Esophagus muscularis mucosa (tissue), 4 donors: ENCODE measurements at regions not wholly inside any gene's neighbourhood (a gene's known extent, or its start where the extent isn't known, plus 50 kb on each side); places are given as distances from the start of the nearest gene placed in this dataset.

Experiments
- DNase-seq: peaks from one replicate; pipeline ENCODE4 v3.0.0-alpha.2; 2017; ENCODE audit errors: extremely low spot score
- H3K27ac ChIP-seq, 4 donors: fragments of 200-600 bp; sonication (generic); replicated peaks in 1 of 4; 1 replicate in 3 of 4; 2 replicates in 1 of 4; pipeline ENCODE4 v1.5.1; 2016 to 2019; ENCODE audit warnings: mild to moderate bottlenecking in 1 of 4
- H3K27me3 ChIP-seq, 4 donors: fragments of 200-600 bp; sonication (generic); one replicate each; pipeline versions ENCODE4 v1.5.1 to v1.6.0; 2016 to 2019
- H3K36me3 ChIP-seq, 4 donors: fragments of 200-600 bp; sonication (generic); one replicate each; pipeline ENCODE4 v1.5.1; 2016 to 2019
- H3K4me1 ChIP-seq, 4 donors: fragments of 200-600 bp; sonication (generic); one replicate each; pipeline ENCODE4 v1.5.1; 2016 to 2019
- H3K4me3 ChIP-seq, 4 donors: fragments of 200-600 bp; sonication (generic); 1 replicate in 2 of 4; 2 replicates in 2 of 4; pipeline ENCODE4 v1.5.1; 2016 to 2019; ENCODE audit warnings: mild to moderate bottlenecking in 4 of 4, moderate library complexity in 1 of 4
- H3K9me3 ChIP-seq, 4 donors: fragments of 200-600 bp; sonication (generic); 1 replicate in 3 of 4; 2 replicates in 1 of 4; pipeline ENCODE4 v1.5.1; 2016 to 2019
- CTCF ChIP-seq, 3 experiments: fragments of 200-600 bp in 2 of 3; fragments of 450-650 bp in 1 of 3; sonication (generic) in 2 of 3; IDR thresholded peaks; one replicate each; pipeline ENCODE4 v1.5.1; 2017 to 2019; ENCODE audit warnings: antibody characterized with exemption in 3 of 3, mild to moderate bottlenecking in 2 of 3, moderate library complexity in 1 of 3
- EP300 ChIP-seq: sonication (generic); formaldehyde crosslinking; IDR thresholded peaks from one replicate; pipeline ENCODE4 v1.6.1; 2017; ENCODE audit warnings: antibody characterized with exemption
- POLR2A ChIP-seq: fragments of 450-650 bp; IDR thresholded peaks from one replicate; pipeline ENCODE4 v1.6.1; 2017; ENCODE audit warnings: antibody characterized with exemption, moderate library complexity, mild to moderate bottlenecking, low read depth
- POLR2AphosphoS5 ChIP-seq, 2 donors: sonication (generic); formaldehyde crosslinking; IDR thresholded peaks; one replicate each; pipeline ENCODE4 v1.6.1; 2017; ENCODE audit warnings: antibody characterized with exemption in 2 of 2
- WGBS: methylation state at CpG from one replicate; pipeline ENCODE4 v1.1.5; 2018; 5-methylcytosine and 5-hydroxymethylcytosine counted together
- intact Hi-C: fragments of 100-400 bp; cut with DNase I; formaldehyde crosslinking; loops from one replicate; pipeline ENCODE4 v1.15.1; 2023

DNA sequence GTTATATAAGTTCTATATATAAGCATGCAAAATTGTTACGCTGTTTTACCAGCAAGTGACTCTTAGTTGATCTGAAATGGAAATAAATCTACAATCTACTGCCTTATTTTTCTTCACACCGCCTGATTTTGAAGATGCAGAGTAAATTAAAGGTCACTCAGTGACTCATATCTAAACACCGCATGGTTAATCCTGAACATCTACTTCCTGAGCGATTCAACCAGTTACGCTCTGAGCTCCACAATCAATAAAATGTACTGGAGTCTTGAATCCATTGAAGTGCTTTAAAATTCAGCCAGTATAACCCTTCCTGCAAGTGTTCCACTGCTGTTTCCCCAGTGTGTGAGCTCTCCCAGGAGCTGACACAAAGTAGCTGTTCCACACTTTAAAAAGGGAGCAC is 192.8 kb downstream of the SLC7A11 start:
- peaks cover 0 to 21% (median 13%) of the 10 kb centered on the region in 4 donors for H3K4me1 ChIP-seq
- no peaks in the 10 kb centered on the region for H3K9me3 ChIP-seq
- 91% methylated on average over 5 of the region's 5 CpGs for WGBS
- TF ChIP-seq CTCF (IDR thresholded peaks at IDR 0.05) (no peak), POLR2A (no peak), POLR2AphosphoS5 (IDR thresholded peaks at IDR 0.05) (no peak), EP300 (no peak)
- H3K4me3 ChIP-seq: no peak overlapping the region
- DNase-seq: no peak
- no peaks in the 10 kb centered on the region for H3K36me3 ChIP-seq
- H3K27me3 ChIP-seq: no peaks in the 10 kb centered on the region
- H3K27ac ChIP-seq: no peak overlapping the region
- intact Hi-C loops: no loop called here

DNA sequence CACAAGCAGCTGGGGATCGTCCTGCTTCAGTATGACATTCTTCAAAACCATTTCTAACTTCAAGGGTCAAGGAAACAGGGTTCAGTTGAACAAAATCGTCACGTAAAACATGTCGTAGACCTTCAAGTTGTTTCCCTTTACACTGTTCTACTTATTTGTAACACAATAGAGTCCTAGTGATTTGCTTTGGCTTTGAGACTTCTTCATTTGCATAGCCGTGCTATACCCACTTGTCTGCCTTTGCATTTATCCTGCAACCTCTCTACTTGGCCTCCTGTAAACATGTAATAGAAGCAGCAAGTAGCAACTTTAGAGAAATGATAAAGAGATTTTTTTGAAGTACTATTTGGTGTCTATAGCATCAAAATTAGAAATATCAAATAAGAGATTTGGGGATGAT is 194.9 kb downstream of the SLC7A11 start:
- no peaks in the 10 kb centered on the region for H3K36me3 ChIP-seq
- H3K4me1 ChIP-seq: peaks cover 0 to 6% (median 3%) of the 10 kb centered on the region in 4 donors
- no peak for DNase-seq
- WGBS: 73% methylated on average over 5 of the region's 5 CpGs
- intact Hi-C loops: no loop called here
- no peak for TF ChIP-seq POLR2A
- TF ChIP-seq EP300: no peak
- no peak for TF ChIP-seq CTCF (IDR thresholded peaks at IDR 0.05)
- TF ChIP-seq POLR2AphosphoS5 (IDR thresholded peaks at IDR 0.05): no peak
- no peaks in the 10 kb centered on the region for H3K27me3 ChIP-seq
- no peak overlapping the region for H3K27ac ChIP-seq
- H3K9me3 ChIP-seq: no peaks in the 10 kb centered on the region
- H3K4me3 ChIP-seq: no peak overlapping the region

DNA sequence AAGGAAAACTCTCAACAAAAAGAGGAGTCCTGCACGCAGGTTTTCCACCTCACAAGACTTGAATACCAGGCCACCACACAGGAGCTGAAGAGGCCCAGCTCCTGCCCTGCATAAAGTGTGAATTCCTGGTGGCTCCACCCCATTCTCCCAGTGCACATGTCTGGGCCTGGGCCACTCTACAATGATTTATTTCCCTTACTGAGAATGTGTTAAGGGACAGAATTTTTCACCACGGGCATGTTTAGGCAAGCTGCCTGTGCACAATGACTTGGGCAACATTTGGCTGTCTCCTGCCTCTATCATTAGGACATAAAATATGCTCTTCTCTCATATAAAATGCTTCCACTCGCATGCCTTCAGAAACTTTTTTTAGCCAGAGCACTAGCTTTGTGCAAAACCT is 197.1 kb downstream of the SLC7A11 start:
- no peak overlapping the region for H3K27ac ChIP-seq

GRCh38 chr4:138039010-138039409 is 203.1 kb downstream of the SLC7A11 start:
- Histone ChIP-seq H3K4me1 (peaks cover 0 to 3% (median 0%) of the 10 kb centered on the region in 4 donors), H3K27ac (no peak overlapping the region), H3K36me3 (no peaks in the 10 kb centered on the region), H3K9me3 (no peaks in the 10 kb centered on the region), H3K4me3 (no peak overlapping the region), H3K27me3 (no peaks in the 10 kb centered on the region)
- TF ChIP-seq EP300 (no peak), POLR2A (no peak), CTCF (IDR thresholded peaks at IDR 0.05) (no peak), POLR2AphosphoS5 (IDR thresholded peaks at IDR 0.05) (no peak)
- WGBS: 89% methylated on average over 2 of the region's 2 CpGs
- DNase-seq: no peak
- intact Hi-C loops: loop anchor here (5.0 kb wide), 2 partner anchors 53 to 138 kb away; no protein-coding TSS in a partner anchor

More for the DNA sequence above, 197.1 kb downstream of the SLC7A11 start:
- 53% methylated on average over 3 of the region's 3 CpGs for WGBS
- Histone ChIP-seq H3K4me3 (no peak overlapping the region), H3K9me3 (no peaks in the 10 kb centered on the region), H3K4me1 (peaks cover 0 to 6% (median 3%) of the 10 kb centered on the region in 4 donors), H3K36me3 (no peaks in the 10 kb centered on the region), H3K27me3 (no peaks in the 10 kb centered on the region)
- no peak for TF ChIP-seq POLR2AphosphoS5 (IDR thresholded peaks at IDR 0.05)
- intact Hi-C loops: no loop called here
- no peak for DNase-seq

DNA sequence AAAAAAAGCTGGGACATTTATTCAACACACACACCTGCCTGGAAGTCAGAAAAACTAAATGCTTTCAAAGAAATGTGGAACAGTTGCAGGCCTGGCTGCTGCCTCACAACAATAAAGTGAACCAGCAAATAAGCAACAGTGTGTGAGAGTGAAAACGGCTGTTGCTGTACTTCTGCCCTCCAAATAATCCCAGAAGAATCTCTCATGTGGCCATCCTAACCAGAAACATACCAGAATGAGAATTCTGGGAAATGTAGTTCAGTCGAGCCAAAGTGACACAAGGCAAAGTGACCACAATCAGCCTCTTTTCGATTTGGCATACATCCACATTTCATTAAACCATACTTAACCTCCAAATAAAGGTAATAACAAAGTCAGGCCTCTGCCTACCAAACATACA is 204.5 kb downstream of the SLC7A11 start:
- WGBS: 44% methylated on average over 3 of the region's 3 CpGs

More for the DNA sequence above, 204.5 kb downstream of the SLC7A11 start:
- peak in 1 of 2 donors; percentile 13 for TF ChIP-seq POLR2AphosphoS5 (IDR thresholded peaks at IDR 0.05)
- no peak for TF ChIP-seq CTCF (IDR thresholded peaks at IDR 0.05)
- Histone ChIP-seq H3K27ac (no peak overlapping the region), H3K4me1 (peaks cover 0 to 3% (median 0%) of the 10 kb centered on the region in 4 donors), H3K27me3 (no peaks in the 10 kb centered on the region), H3K9me3 (no peaks in the 10 kb centered on the region), H3K36me3 (no peaks in the 10 kb centered on the region), H3K4me3 (no peak overlapping the region)
- intact Hi-C loops: loop anchor here (5.0 kb wide), 2 partner anchors 55 to 140 kb away; no protein-coding TSS in a partner anchor
- DNase-seq: no peak
